ENCODE measurements at regions not wholly inside any gene's neighbourhood (a gene's known extent, or its start where the extent isn't known, plus 50 kb on each side); places are given as distances from the start of the nearest gene placed in this dataset.

DNA sequence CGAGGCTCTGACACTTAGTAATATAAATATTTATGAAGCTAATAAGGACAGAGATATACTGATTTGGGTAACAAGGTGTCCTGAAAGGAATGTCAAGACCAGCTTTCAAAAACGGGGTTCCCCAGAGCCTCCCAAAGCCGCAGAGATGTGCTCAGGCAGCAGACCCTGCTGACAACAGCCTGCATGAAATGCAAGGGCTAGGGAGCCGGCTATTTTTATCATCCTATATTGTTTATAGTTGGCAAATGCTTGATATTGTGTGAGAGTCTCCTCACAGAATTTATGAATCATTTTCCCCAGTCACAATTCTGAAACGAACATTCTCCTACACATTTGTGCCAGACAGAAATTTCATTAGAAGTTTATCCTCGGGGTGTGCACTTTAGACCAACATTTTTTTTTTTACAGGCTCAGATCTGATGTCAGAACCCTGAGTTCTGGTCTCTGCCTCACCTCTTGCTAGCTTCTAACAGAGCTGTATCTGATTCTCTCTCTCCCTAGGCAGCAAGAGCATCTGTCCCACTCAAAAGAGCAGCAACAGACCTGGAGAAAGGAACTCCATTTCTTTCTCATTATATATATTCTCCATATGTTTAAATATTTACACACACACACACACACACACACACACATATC lies 302.3 kb upstream of the PLD5 start:
- Histone ChIP-seq H3K27me3 (ENCODE audit: control insufficient read depth, extremely low read depth, insufficient read depth, low read length) (no peaks in the 10 kb centered on the region), H3K4me2 (ENCODE audit: control insufficient read depth, extremely low read depth, insufficient read depth, low read depth, low read length) (no peak overlapping the region), H3K9ac (ENCODE audit: control insufficient read depth, extremely low read depth, insufficient read depth, low read length) (no peak overlapping the region)

DNA sequence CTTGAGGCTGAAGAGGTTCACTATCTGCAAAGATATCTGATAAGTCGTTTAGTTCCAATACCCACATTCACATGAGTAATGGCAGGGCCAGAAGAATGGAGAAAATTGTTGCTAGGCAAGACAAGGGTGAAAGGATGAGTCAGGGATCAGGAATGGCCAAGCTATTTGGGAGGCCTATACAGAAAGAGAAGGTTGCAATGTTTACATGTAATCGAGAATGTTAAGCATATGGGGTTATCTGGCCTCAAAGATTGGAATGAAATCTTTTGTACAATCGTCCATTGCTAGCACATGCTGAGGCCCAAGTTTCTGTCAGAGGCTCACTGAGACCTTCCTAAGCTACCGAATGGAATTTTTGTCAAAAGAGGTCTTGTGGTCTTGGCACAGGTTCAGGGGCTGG lies 299.9 kb upstream of the PLD5 start:
- H3K4me1 ChIP-seq (ENCODE audit: control insufficient read depth, extremely low read depth, insufficient read depth, low read length), result no peaks in the 10 kb centered on the region
- H3K4me2 ChIP-seq (ENCODE audit: control insufficient read depth, extremely low read depth, insufficient read depth, low read depth, low read length), result no peak overlapping the region
- no peaks in the 10 kb centered on the region for H3K79me2 ChIP-seq (ENCODE audit: control insufficient read depth, insufficient read depth, low read length)
- no peak overlapping the region for H3K4me3 ChIP-seq (ENCODE audit: control insufficient read depth in 2 of 3, extremely low read depth in 1 of 3, insufficient read depth in 2 of 3, low read depth in 1 of 3, low read length in 3 of 3)
- H3K36me3 ChIP-seq (ENCODE audit: control insufficient read depth in 2 of 2, extremely low read depth in 1 of 2, insufficient read depth in 2 of 2, low read length in 2 of 2), result no peaks in the 10 kb centered on the region
- dilution Hi-C loops (cut with MboI; ENCODE audit: extremely low pct_ligation_motif_present, low sequenced_read_pairs), result no loop called here
- no peak overlapping the region for H3K9ac ChIP-seq (ENCODE audit: control insufficient read depth, extremely low read depth, insufficient read depth, low read length)
- no peaks in the 10 kb centered on the region for H3K9me3 ChIP-seq (ENCODE audit: control insufficient read depth, low read depth, low read length)
- DNase-seq (ENCODE audit: low read depth, low spot score) (peak; percentile 13), FAIRE-seq (no peak)
- no peak overlapping the region for H2AFZ ChIP-seq (ENCODE audit: control insufficient read depth, low read length)
- H4K20me1 ChIP-seq (ENCODE audit: control insufficient read depth, extremely low read depth, insufficient read depth, low read length), result no peaks in the 10 kb centered on the region
- peak overlapping the region; percentile 40 for H3K27ac ChIP-seq (ENCODE audit: control insufficient read depth, insufficient read depth, low read length)
- TF ChIP-seq EZH2 (IDR thresholded peaks at IDR 0.05; ENCODE audit: low read length) (no peak), CTCF (optimal IDR thresholded peaks at IDR 0.05 in 1 of 3, IDR thresholded peaks at IDR 0.05 in 1 of 3, conservative IDR thresholded peaks at IDR 0.05 in 1 of 3; ENCODE audit: extremely low read depth in 1 of 3, insufficient read depth in 2 of 3, low read length in 3 of 3) (no peak)
- no peaks in the 10 kb centered on the region for H3K27me3 ChIP-seq (ENCODE audit: control insufficient read depth, extremely low read depth, insufficient read depth, low read length)
- H3K9me1 ChIP-seq (ENCODE audit: control insufficient read depth, extremely low read depth, insufficient read depth, low read length), result no peaks in the 10 kb centered on the region

More for the DNA sequence above, 302.3 kb upstream of the PLD5 start:
- FAIRE-seq (no peak), DNase-seq (ENCODE audit: low read depth, low spot score) (no peak)
- TF ChIP-seq EZH2 (IDR thresholded peaks at IDR 0.05; ENCODE audit: low read length) (no peak), CTCF (optimal IDR thresholded peaks at IDR 0.05 in 1 of 3, IDR thresholded peaks at IDR 0.05 in 1 of 3, conservative IDR thresholded peaks at IDR 0.05 in 1 of 3; ENCODE audit: extremely low read depth in 1 of 3, insufficient read depth in 2 of 3, low read length in 3 of 3) (no peak)
- no peaks in the 10 kb centered on the region for H3K4me1 ChIP-seq (ENCODE audit: control insufficient read depth, extremely low read depth, insufficient read depth, low read length)
- no peaks in the 10 kb centered on the region for H3K79me2 ChIP-seq (ENCODE audit: control insufficient read depth, insufficient read depth, low read length)
- no peaks in the 10 kb centered on the region for H4K20me1 ChIP-seq (ENCODE audit: control insufficient read depth, extremely low read depth, insufficient read depth, low read length)
- no peak overlapping the region for H2AFZ ChIP-seq (ENCODE audit: control insufficient read depth, low read length)
- H3K27ac ChIP-seq (ENCODE audit: control insufficient read depth, insufficient read depth, low read length), result no peak overlapping the region
- no peaks in the 10 kb centered on the region for H3K36me3 ChIP-seq (ENCODE audit: control insufficient read depth in 2 of 2, extremely low read depth in 1 of 2, insufficient read depth in 2 of 2, low read length in 2 of 2)
- H3K9me1 ChIP-seq (ENCODE audit: control insufficient read depth, extremely low read depth, insufficient read depth, low read length), result no peaks in the 10 kb centered on the region
- dilution Hi-C loops (cut with MboI; ENCODE audit: extremely low pct_ligation_motif_present, low sequenced_read_pairs), result no loop called here
- no peak overlapping the region for H3K4me3 ChIP-seq (ENCODE audit: control insufficient read depth in 2 of 3, extremely low read depth in 1 of 3, insufficient read depth in 2 of 3, low read depth in 1 of 3, low read length in 3 of 3)
- no peaks in the 10 kb centered on the region for H3K9me3 ChIP-seq (ENCODE audit: control insufficient read depth, low read depth, low read length)

All from keratinocyte (primary cell).